H9 (cell line): ENCODE measurements at regions not wholly inside any gene's neighbourhood (a gene's known extent, or its start where the extent isn't known, plus 50 kb on each side); places are given as distances from the start of the nearest gene placed in this dataset.

ENCODE experiments used
- DNase-seq: peaks from one replicate; pipeline ENCODE4 v3.0.0-alpha.2; 2017
- H2AFZ ChIP-seq: one replicate; pipeline ENCODE4 v1.6.1; 2013; ENCODE audit warnings: mild to moderate bottlenecking, low read length, control low read depth, moderate library complexity
- H2AK5ac ChIP-seq: 2 replicates; pipeline ENCODE4 v1.6.1; 2013; ENCODE audit warnings: low read length, control low read depth, mixed read lengths; ENCODE audit not compliant: insufficient read length
- H2BK120ac ChIP-seq: one replicate; pipeline ENCODE4 v1.6.1; 2013; ENCODE audit warnings: low read depth, mild to moderate bottlenecking, low read length, control low read depth, inconsistent platforms; ENCODE audit not compliant: poor library complexity, severe bottlenecking
- H2BK12ac ChIP-seq: 2 replicates; pipeline ENCODE4 v1.6.1; 2013; ENCODE audit warnings: low read length, control low read depth, mixed read lengths, low read depth; ENCODE audit not compliant: insufficient read length
- H2BK15ac ChIP-seq: 2 replicates; pipeline ENCODE4 v1.6.1; 2013; ENCODE audit warnings: low read depth, low read length, control low read depth
- H2BK20ac ChIP-seq: one replicate; pipeline ENCODE4 v1.6.1; 2013; ENCODE audit warnings: low read depth, mild to moderate bottlenecking, low read length, control low read depth, inconsistent platforms; ENCODE audit not compliant: poor library complexity, severe bottlenecking
- H2BK5ac ChIP-seq: 2 replicates; pipeline ENCODE4 v1.6.1; 2013; ENCODE audit warnings: low read length, control low read depth, mixed read lengths; ENCODE audit not compliant: insufficient read length
- H3K14ac ChIP-seq: 2 replicates; pipeline ENCODE4 v1.6.1; 2013; ENCODE audit warnings: low read length, control low read depth; ENCODE audit not compliant: insufficient read depth
- H3K18ac ChIP-seq: 2 replicates; pipeline ENCODE4 v1.6.1; 2013; ENCODE audit warnings: low read depth, mild to moderate bottlenecking, mixed read lengths, low read length, control low read depth; ENCODE audit not compliant: insufficient read length
- H3K23ac ChIP-seq: 2 replicates; pipeline ENCODE4 v1.6.1; 2013; ENCODE audit warnings: low read length, control low read depth, mixed read lengths, low read depth; ENCODE audit not compliant: insufficient read length
- H3K23me2 ChIP-seq: 2 replicates; pipeline ENCODE4 v1.6.1; 2013; ENCODE audit warnings: low read depth, mild to moderate bottlenecking, mixed read lengths, low read length, control low read depth; ENCODE audit not compliant: insufficient read length, poor library complexity, severe bottlenecking
- H3K27ac ChIP-seq: 2 replicates; pipeline ENCODE4 v1.5.1; 2013; ENCODE audit warnings: low read length, control low read depth, mixed read lengths, low read depth; ENCODE audit not compliant: insufficient read length
- H3K27me3 ChIP-seq: 2 replicates; pipeline ENCODE4 v1.6.1; 2013; ENCODE audit warnings: low read length, control low read depth, inconsistent platforms; ENCODE audit not compliant: insufficient read depth
- H3K4ac ChIP-seq: 2 replicates; pipeline ENCODE4 v1.6.1; 2013; ENCODE audit warnings: low read depth, mild to moderate bottlenecking, control low read depth, inconsistent platforms, low read length, moderate library complexity
- H3K4me1 ChIP-seq: 2 replicates; pipeline ENCODE4 v1.6.1; 2013; ENCODE audit warnings: low read length, control low read depth, inconsistent platforms; ENCODE audit not compliant: insufficient read depth
- H3K4me2 ChIP-seq: 2 replicates; pipeline ENCODE4 v1.6.1; 2013; ENCODE audit warnings: low read length, control low read depth, mixed read lengths; ENCODE audit not compliant: insufficient read length, insufficient read depth
- H3K56ac ChIP-seq: 2 replicates; pipeline ENCODE4 v1.6.1; 2013; ENCODE audit warnings: low read depth, mild to moderate bottlenecking, mixed read lengths, low read length, control low read depth; ENCODE audit not compliant: insufficient read length
- H3K79me1 ChIP-seq: 2 replicates; pipeline ENCODE4 v1.6.1; 2013; ENCODE audit warnings: low read depth, mild to moderate bottlenecking, moderate library complexity, low read length, control low read depth, inconsistent platforms; ENCODE audit not compliant: insufficient read depth, poor library complexity, severe bottlenecking
- H3K79me2 ChIP-seq: 2 replicates; pipeline ENCODE4 v1.6.1; 2013; ENCODE audit warnings: low read length, control low read depth, inconsistent platforms; ENCODE audit not compliant: insufficient read depth
- H3K9ac ChIP-seq: 2 replicates; pipeline ENCODE4 v1.6.1; 2013; ENCODE audit warnings: low read length, control low read depth, mixed read lengths; ENCODE audit not compliant: insufficient read length; ENCODE audit errors: extremely low read depth
- H3K9me3 ChIP-seq: one replicate; pipeline ENCODE4 v1.6.1; 2013; ENCODE audit warnings: low read depth, low read length, inconsistent platforms; ENCODE audit not compliant: control insufficient read depth
- H3T11ph ChIP-seq: one replicate; pipeline ENCODE4 v1.6.1; 2013; ENCODE audit warnings: mild to moderate bottlenecking, low read length, control low read depth, inconsistent platforms
- H4K20me1 ChIP-seq: one replicate; pipeline ENCODE4 v1.6.1; 2013; ENCODE audit not compliant: control insufficient read depth, insufficient read length, insufficient read depth
- H4K5ac ChIP-seq: 2 replicates; pipeline ENCODE4 v1.6.1; 2013; ENCODE audit warnings: low read depth, mild to moderate bottlenecking, mixed read lengths, low read length, control low read depth; ENCODE audit not compliant: insufficient read length
- H4K8ac ChIP-seq: replicated peaks from 2 replicates; pipeline ENCODE4 v1.6.1; 2013; ENCODE audit warnings: low read length, control low read depth, mixed read lengths, low read depth; ENCODE audit not compliant: insufficient read length
- H4K91ac ChIP-seq: 2 replicates; pipeline ENCODE4 v1.6.1; 2013; ENCODE audit warnings: low read depth, mild to moderate bottlenecking, moderate library complexity, mixed read lengths, low read length, control low read depth; ENCODE audit not compliant: insufficient read length
- H3K27ac Mint-ChIP-seq, 3 experiments: 2 replicates in 2 of 3; 3 replicates in 1 of 3; pipeline ENCODE4 v1.8.0; 2020 to 2021; ENCODE audit warnings: mixed read lengths in 3 of 3, mild to moderate bottlenecking in 1 of 3, moderate library complexity in 1 of 3
- H3K27me3 Mint-ChIP-seq: 2 replicates; pipeline ENCODE4 v1.8.0; 2021; ENCODE audit warnings: low read depth, mild to moderate bottlenecking, moderate library complexity, mixed read lengths
- H3K36me3 Mint-ChIP-seq, 3 experiments: 2 replicates in 2 of 3; 3 replicates in 1 of 3; pipeline ENCODE4 v1.8.0; 2020 to 2021; ENCODE audit warnings: low read depth in 3 of 3, mixed read lengths in 3 of 3; ENCODE audit not compliant: insufficient read depth in 1 of 3
- H3K4me1 Mint-ChIP-seq, 2 experiments: 2 replicates each; pipeline ENCODE4 v1.8.0; 2020; ENCODE audit warnings: mixed read lengths in 2 of 2
- H3K4me3 Mint-ChIP-seq, 2 experiments: 2 replicates in 1 of 2; 3 replicates in 1 of 2; pipeline ENCODE4 v1.8.0; 2020 to 2021; ENCODE audit warnings: mild to moderate bottlenecking in 2 of 2, mixed read lengths in 2 of 2, moderate library complexity in 1 of 2
- H3K9me3 Mint-ChIP-seq, 2 experiments: 2 replicates in 1 of 2; 3 replicates in 1 of 2; pipeline ENCODE4 v1.8.0; 2020; ENCODE audit warnings: mild to moderate bottlenecking in 2 of 2, mixed read lengths in 2 of 2, moderate library complexity in 1 of 2
- CTCF ChIP-seq: fragments of 200-600 bp; sonication (generic); conservative IDR thresholded peaks from 3 replicates; pipeline ENCODE4 v1.8.0; 2021; ENCODE audit warnings: antibody characterized with exemption, mild to moderate bottlenecking
- WGBS: extraction: QIAGEN DNeasy Blood & Tissue Kit; methylation state at CpG from one replicate; pipeline ENCODE4 v1.1.7; 2013; ENCODE audit warnings: missing lambda C conversion rate, low lambda C conversion rate, mixed read lengths; ENCODE audit not compliant: insufficient read length; ENCODE audit errors: extremely low coverage; 5-methylcytosine and 5-hydroxymethylcytosine counted together

DNA sequence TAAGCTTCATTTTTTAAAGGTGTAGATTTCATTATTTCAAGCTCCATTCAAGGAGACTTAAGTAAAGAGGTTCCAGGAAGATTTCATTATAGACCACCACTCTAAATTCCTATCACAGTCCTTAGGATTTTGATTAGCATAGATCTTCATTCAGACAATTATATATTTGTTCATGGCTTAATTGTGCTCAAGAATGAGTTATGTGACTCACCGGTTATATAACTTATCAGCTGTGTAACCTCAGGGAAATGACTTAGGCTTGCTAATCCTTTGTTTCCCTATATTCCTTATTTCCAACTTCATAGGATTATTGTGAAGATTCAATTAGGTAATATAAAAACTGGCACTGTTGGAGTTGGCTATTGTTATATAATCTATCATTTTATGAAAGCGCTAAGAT lies 632.8 kb upstream of the SPRY2 start:
- Histone ChIP-seq H2BK5ac (no peak overlapping the region), H3K18ac (no peak overlapping the region), H4K5ac (no peak overlapping the region), H2BK120ac (no peak overlapping the region), H3K27me3 (no peaks in the 10 kb centered on the region), H3K23me2 (no peaks in the 10 kb centered on the region), H3K9me3 (no peaks in the 10 kb centered on the region), H3K4ac (no peak overlapping the region), H3T11ph (no peak overlapping the region), H2AK5ac (no peak overlapping the region), H3K4me1 (no peaks in the 10 kb centered on the region), H2AFZ (no peak overlapping the region), H4K91ac (no peak overlapping the region), H3K56ac (no peak overlapping the region), H2BK15ac (no peak overlapping the region), H3K27ac (no peak overlapping the region), H3K79me1 (no peaks in the 10 kb centered on the region), H3K9ac (no peak overlapping the region), H3K23ac (no peak overlapping the region), H2BK12ac (no peak overlapping the region), H3K14ac (no peak overlapping the region), H3K4me2 (no peak overlapping the region), H3K79me2 (no peaks in the 10 kb centered on the region), H2BK20ac (no peak overlapping the region), H4K20me1 (no peaks in the 10 kb centered on the region), H4K8ac (no peak overlapping the region)
- WGBS = no CpG with 5 or more reads among the region's 2 CpGs
- H3K27me3 Mint-ChIP-seq = no peaks in the 10 kb centered on the region
- no peak overlapping the region for H3K4me3 Mint-ChIP-seq
- H3K9me3 Mint-ChIP-seq = no peaks in the 10 kb centered on the region
- H3K4me1 Mint-ChIP-seq = no peaks in the 10 kb centered on the region
- no peak for DNase-seq
- H3K27ac Mint-ChIP-seq = no peak overlapping the region
- no peaks in the 10 kb centered on the region for H3K36me3 Mint-ChIP-seq
- TF ChIP-seq CTCF = no peak
